Spleen (tissue), 11 donors: ENCODE measurements at regions not wholly inside any gene's neighbourhood (a gene's known extent, or its start where the extent isn't known, plus 50 kb on each side); places are given as distances from the start of the nearest gene placed in this dataset.

Source experiments
- DNase-seq: peaks from one replicate; pipeline ENCODE4 v3.0.0-alpha.2; 2020
- H3K27ac ChIP-seq, 8 donors: fragments of 200-600 bp; sonication (generic) in 7 of 8; 1 replicate in 4 of 8; 2 replicates in 4 of 8; pipeline versions ENCODE4 v1.5.0 to v1.8.0; 2016 to 2021; ENCODE audit warnings: inconsistent platforms in 4 of 8, mild to moderate bottlenecking in 4 of 8, moderate library complexity in 1 of 8
- H3K27me3 ChIP-seq, 7 donors: fragments of 200-600 bp; sonication (generic) in 6 of 7; replicated peaks in 1 of 7; 1 replicate in 4 of 7; 2 replicates in 3 of 7; pipeline versions ENCODE4 v1.5.0 to v1.8.0; 2016 to 2021; ENCODE audit warnings: inconsistent platforms in 3 of 7, mild to moderate bottlenecking in 1 of 7
- H3K36me3 ChIP-seq, 6 donors: fragments of 200-600 bp; sonication (generic) in 5 of 6; 1 replicate in 4 of 6; 2 replicates in 2 of 6; pipeline versions ENCODE4 v1.5.0 to v1.8.0; 2016 to 2021; ENCODE audit warnings: inconsistent platforms in 2 of 6
- H3K4me1 ChIP-seq, 6 donors: fragments of 200-600 bp; sonication (generic) in 5 of 6; 1 replicate in 3 of 6; 2 replicates in 3 of 6; pipeline versions ENCODE4 v1.5.0 to v1.8.0; 2016 to 2021; ENCODE audit warnings: inconsistent platforms in 3 of 6
- H3K4me3 ChIP-seq, 8 donors: fragments of 200-600 bp; sonication (generic) in 7 of 8; 1 replicate in 4 of 8; 2 replicates in 4 of 8; pipeline versions ENCODE4 v1.5.0 to v1.8.0; 2016 to 2021; ENCODE audit warnings: inconsistent platforms in 4 of 8, mild to moderate bottlenecking in 4 of 8, moderate library complexity in 2 of 8
- H3K9me3 ChIP-seq, 8 donors: fragments of 200-600 bp; sonication (generic) in 7 of 8; 1 replicate in 4 of 8; 2 replicates in 4 of 8; pipeline versions ENCODE4 v1.5.0 to v1.8.0; 2016 to 2021; ENCODE audit warnings: inconsistent platforms in 4 of 8
- CTCF ChIP-seq, 11 experiments: fragments of 200-600 bp in 7 of 11; fragments of 450-650 bp in 4 of 11; sonication (generic) in 4 of 11; IDR thresholded peaks in 8 of 11; conservative IDR thresholded peaks in 3 of 11; 1 replicate in 7 of 11; 2 replicates in 4 of 11; pipeline versions ENCODE4 v1.4.0 to v1.8.0; 2016 to 2021; ENCODE audit warnings: antibody characterized with exemption in 11 of 11, inconsistent platforms in 4 of 11, mild to moderate bottlenecking in 1 of 11
- POLR2A ChIP-seq, 3 donors: fragments of 450-650 bp; IDR thresholded peaks; one replicate each; pipeline ENCODE4 v1.5.1; 2017; ENCODE audit warnings: antibody characterized with exemption in 3 of 3, mild to moderate bottlenecking in 1 of 3
- POLR2AphosphoS5 ChIP-seq, 3 donors: sonication (generic); formaldehyde crosslinking; IDR thresholded peaks; one replicate each; pipeline ENCODE4 v1.5.1; 2017; ENCODE audit warnings: antibody characterized with exemption in 3 of 3
- WGBS, 5 donors: extraction: QIAGEN DNeasy Blood & Tissue Kit in 3 of 5; methylation state at CpG; one replicate each; pipeline versions ENCODE4 v1.1.5 to v1.1.7; 2013 to 2018; 5-methylcytosine and 5-hydroxymethylcytosine counted together
- intact Hi-C: fragments of 100-400 bp; cut with DNase I; formaldehyde crosslinking; loops from one replicate; pipeline ENCODE4 v1.15.0; 2023; ENCODE audit warnings: low total_unique reads
- donor health status: healthy with polysubstance abuse.
- donor health status: DM: no; HTN: no; CAD: no; lungs with moderate emphysema.
- donor health status: DM: no; HTN: no; CAD: no.
- donor health status: Bipolar disorder and iron deficiency.
- donor health status: healthy.
- donor health status: DM: no; HTN: no; CAD: no.
- donor health status: DM: yes; HTN: yes; CAD: no.

- Histone ChIP-seq H3K27ac (no peak overlapping the region), H3K4me1 (no peaks in the 10 kb centered on the region), H3K36me3 (no peaks in the 10 kb centered on the region), H3K27me3 (no peaks in the 10 kb centered on the region), H3K4me3 (no peak overlapping the region), H3K9me3 (no peaks in the 10 kb centered on the region)
- no peak for TF ChIP-seq POLR2A (IDR thresholded peaks at IDR 0.05)
- no peak for TF ChIP-seq POLR2AphosphoS5 (IDR thresholded peaks at IDR 0.05)
- no peak for TF ChIP-seq CTCF (IDR thresholded peaks at IDR 0.05 in 8 of 11, conservative IDR thresholded peaks at IDR 0.05 in 3 of 11)
- DNase-seq, result no peak
- WGBS, 5 donors, result 62 to 79% (median 68%) methylated on average over 3 of the region's 3 CpGs
- intact Hi-C loops, result no loop called here
Measured at GRCh38 chr7:82631998-82632397, 188.4 kb upstream of the CACNA2D1 start.

GRCh38 chr7:82629583-82629982 is 186.0 kb upstream of the CACNA2D1 start:
- Histone ChIP-seq H3K9me3 (no peaks in the 10 kb centered on the region), H3K36me3 (no peaks in the 10 kb centered on the region), H3K27me3 (no peaks in the 10 kb centered on the region), H3K4me3 (no peak overlapping the region), H3K4me1 (no peaks in the 10 kb centered on the region), H3K27ac (no peak overlapping the region)
- intact Hi-C loops, result no loop called here
- DNase-seq, result no peak
- 89 to 96% (median 95%) methylated on average over 3 of the region's 3 CpGs for WGBS, 5 donors
- TF ChIP-seq CTCF (IDR thresholded peaks at IDR 0.05 in 8 of 11, conservative IDR thresholded peaks at IDR 0.05 in 3 of 11) (no peak), POLR2AphosphoS5 (IDR thresholded peaks at IDR 0.05) (no peak), POLR2A (IDR thresholded peaks at IDR 0.05) (no peak)

- WGBS, 5 donors, result 75 to 90% (median 84%) methylated on average over 2 of the region's 2 CpGs
- TF ChIP-seq CTCF (IDR thresholded peaks at IDR 0.05 in 8 of 11, conservative IDR thresholded peaks at IDR 0.05 in 3 of 11), result no peak
- no peak for TF ChIP-seq POLR2AphosphoS5 (IDR thresholded peaks at IDR 0.05)
- TF ChIP-seq POLR2A (IDR thresholded peaks at IDR 0.05), result no peak
- Histone ChIP-seq H3K36me3 (no peaks in the 10 kb centered on the region), H3K9me3 (no peaks in the 10 kb centered on the region), H3K4me1 (no peaks in the 10 kb centered on the region), H3K27me3 (no peaks in the 10 kb centered on the region), H3K27ac (no peak overlapping the region), H3K4me3 (no peak overlapping the region)
- DNase-seq, result no peak
- intact Hi-C loops, result no loop called here
Measured at GRCh38 chr7:82625377-82625776, 181.8 kb upstream of the CACNA2D1 start.

- no peaks in the 10 kb centered on the region for H3K27me3 ChIP-seq
- H3K4me1 ChIP-seq, result no peaks in the 10 kb centered on the region
- 79 to 93% (median 85%) methylated on average over 1 of the region's 1 CpG for WGBS, 5 donors
- intact Hi-C loops, result no loop called here
- no peak for TF ChIP-seq CTCF (IDR thresholded peaks at IDR 0.05 in 8 of 11, conservative IDR thresholded peaks at IDR 0.05 in 3 of 11)
- TF ChIP-seq POLR2AphosphoS5 (IDR thresholded peaks at IDR 0.05), result no peak
- TF ChIP-seq POLR2A (IDR thresholded peaks at IDR 0.05), result no peak
- no peak overlapping the region for H3K4me3 ChIP-seq
- no peaks in the 10 kb centered on the region for H3K36me3 ChIP-seq
- H3K9me3 ChIP-seq, result no peaks in the 10 kb centered on the region
- H3K27ac ChIP-seq, result no peak overlapping the region
- no peak for DNase-seq
Measured at GRCh38 chr7:82624965-82625364, 181.4 kb upstream of the CACNA2D1 start.
